GM12878 (cell line): ENCODE measurements at regions not wholly inside any gene's neighbourhood (a gene's known extent, or its start where the extent isn't known, plus 50 kb on each side); places are given as distances from the start of the nearest gene placed in this dataset.

Source experiments
- ATAC-seq: fragments of 200-7000 bp; cut with Tn5 transposase; 3 replicates; pipeline ENCODE4 v1.9.1; 2020; ENCODE audit warnings: mild to moderate bottlenecking, moderate library complexity
- BruUV-seq: library from RNA; stranded (reverse); fragments of 400-500 nt; replicated peaks from 2 replicates; lab custom pipeline; 2021; lab: Mats Ljungman, UMichigan
- CTCF ChIA-PET: fragments of 300-600 bp; sonication (Branson Sonifier 250); formaldehyde crosslinking; extraction: SDS; loops from one replicate; lab custom pipeline; 2021; ENCODE audit warnings: inconsistent platforms; lab: Yijun Ruan, JAX
- POLR2A ChIA-PET: fragments of 350-600 bp; formaldehyde crosslinking; extraction: SDS; loops from one replicate; lab custom pipeline; 2021; ENCODE audit warnings: inconsistent platforms; lab: Charles Lee
- RAD21 ChIA-PET: fragments of 300-600 bp; sonication (Branson Sonifier 250); formaldehyde crosslinking; loops from one replicate; lab custom pipeline; 2023; ENCODE audit warnings: antibody characterized with exemption; ENCODE audit not compliant: unreplicated experiment; lab: Charles Lee
- SMC1A ChIA-PET: fragments of 300-600 bp; sonication (Branson Sonifier 250); formaldehyde crosslinking; loops from one replicate; lab custom pipeline; 2023; ENCODE audit not compliant: unreplicated experiment, uncharacterized antibody; lab: Charles Lee
- DNase-seq: peaks from one replicate; pipeline ENCODE4 v3.0.0-alpha.2; 2011; ENCODE audit warnings: low read depth, low spot score
- FAIRE-seq: peaks from 3 replicates; lab custom pipeline; 2011; peaks lifted over from hg19 to GRCh38; lab: Jason Lieb, UNC
- H2AFZ ChIP-seq: 2 replicates; pipeline ENCODE4 v1.6.0; 2011; ENCODE audit warnings: low read depth, low read length, control low read depth; ENCODE audit not compliant: control insufficient read depth
- H3K27ac ChIP-seq: 2 replicates; pipeline ENCODE4 v1.5.1; 2011; ENCODE audit warnings: control low read depth; ENCODE audit not compliant: control insufficient read depth, insufficient read depth
- H3K27me3 ChIP-seq, 2 experiments: replicated peaks in 1 of 2; 2 replicates each; pipeline versions ENCODE4 v1.6.0 to v1.6.1; 2011; ENCODE audit warnings: low read length in 1 of 2; ENCODE audit not compliant: control insufficient read depth in 2 of 2, insufficient read depth in 2 of 2
- H3K36me3 ChIP-seq, 2 experiments: 2 replicates each; pipeline ENCODE4 v1.5.1; 2011; ENCODE audit warnings: low read length in 1 of 2; ENCODE audit not compliant: control insufficient read depth in 2 of 2, insufficient read depth in 2 of 2
- H3K4me1 ChIP-seq: 2 replicates; pipeline ENCODE4 v1.6.1; 2011; ENCODE audit warnings: mild to moderate bottlenecking, low read length, moderate library complexity, mixed read lengths; ENCODE audit not compliant: control insufficient read depth, insufficient read depth
- H3K4me2 ChIP-seq: 2 replicates; pipeline ENCODE4 v1.6.0; 2011; ENCODE audit warnings: control low read depth; ENCODE audit not compliant: control insufficient read depth, insufficient read depth
- H3K4me3 ChIP-seq: fragments of 200-600 bp; sonication (generic); 2 replicates; pipeline ENCODE4 v1.5.1; 2016
- H3K79me2 ChIP-seq: 2 replicates; pipeline ENCODE4 v1.6.0; 2011; ENCODE audit warnings: low read length; ENCODE audit not compliant: control insufficient read depth, insufficient read depth
- H3K9ac ChIP-seq: 2 replicates; pipeline ENCODE4 v1.8.0; 2011; ENCODE audit warnings: low read length, control low read depth, mixed read lengths; ENCODE audit not compliant: control insufficient read depth, insufficient read depth
- H3K9me3 ChIP-seq: replicated peaks from 3 replicates; pipeline ENCODE4 v1.5.1; 2011; ENCODE audit warnings: mild to moderate bottlenecking, low read length; ENCODE audit not compliant: control insufficient read depth, insufficient read depth
- H4K20me1 ChIP-seq: 2 replicates; pipeline ENCODE4 v1.6.0; 2011; ENCODE audit not compliant: control insufficient read depth, insufficient read depth
- BACH1 ChIP-seq: fragments of 450-650 bp; IDR thresholded peaks from 2 replicates; pipeline ENCODE4 v1.6.1; 2017; ENCODE audit warnings: mild to moderate bottlenecking, borderline replicate concordance
- BCL11A ChIP-seq: IDR thresholded peaks from 2 replicates; pipeline ENCODE4 v1.6.1; 2011; ENCODE audit warnings: low read depth, low read length
- EED ChIP-seq: sonication (generic); IDR thresholded peaks from 2 replicates; pipeline ENCODE4 v1.6.1; 2016; ENCODE audit warnings: antibody characterized with exemption, low read depth
- HCFC1 ChIP-seq: fragments of 150-350 bp; IDR thresholded peaks from 2 replicates; pipeline ENCODE4 v1.6.1; 2014; ENCODE audit warnings: low read length
- IKZF2 ChIP-seq, 2 experiments: fragments of 450-650 bp; IDR thresholded peaks; 2 replicates each; pipeline ENCODE4 v1.6.1; 2017; ENCODE audit warnings: mild to moderate bottlenecking in 2 of 2, moderate library complexity in 2 of 2
- MEF2A ChIP-seq: IDR thresholded peaks from 2 replicates; pipeline ENCODE4 v1.6.1; 2011; ENCODE audit warnings: low read depth, mild to moderate bottlenecking, low read length, moderate library complexity; ENCODE audit not compliant: insufficient read depth
- MEF2B ChIP-seq: fragments of 450-650 bp; IDR thresholded peaks from 2 replicates; pipeline ENCODE4 v1.6.1; 2018; ENCODE audit warnings: mild to moderate bottlenecking, moderate library complexity; ENCODE audit not compliant: partially characterized antibody, poor library complexity, severe bottlenecking
- PAX5 ChIP-seq: IDR thresholded peaks from 2 replicates; pipeline ENCODE4 v1.6.1; 2011; ENCODE audit warnings: low read depth, low read length, borderline replicate concordance
- POLR2AphosphoS5 ChIP-seq: IDR thresholded peaks from 2 replicates; pipeline ENCODE4 v1.6.1; 2011; ENCODE audit warnings: mild to moderate bottlenecking, low read length, inconsistent platforms
- RCOR1 ChIP-seq: conservative IDR thresholded peaks from 2 replicates; pipeline ENCODE4 v1.6.1; 2012; ENCODE audit warnings: low read depth, low read length, improper control_type of control experiment
- SIN3A ChIP-seq: IDR thresholded peaks from 2 replicates; pipeline ENCODE4 v1.6.1; 2012; ENCODE audit warnings: low read depth, low read length, improper control_type of control experiment
- SMAD1 ChIP-seq: fragments of 450-650 bp; IDR thresholded peaks from 2 replicates; pipeline ENCODE4 v1.6.1; 2018; ENCODE audit warnings: mild to moderate bottlenecking, low read depth; ENCODE audit not compliant: partially characterized antibody
- SMAD5 ChIP-seq: IDR thresholded peaks from 2 replicates; pipeline ENCODE4 v1.6.1; 2016; ENCODE audit warnings: antibody characterized with exemption, low read depth
- TCF12 ChIP-seq: IDR thresholded peaks from 2 replicates; pipeline ENCODE4 v1.6.1; 2011; ENCODE audit warnings: low read depth, mild to moderate bottlenecking, low read length
- TCF7 ChIP-seq: IDR thresholded peaks from 2 replicates; pipeline ENCODE4 v1.6.1; 2014; ENCODE audit warnings: antibody characterized with exemption, borderline replicate concordance
- USF1 ChIP-seq: IDR thresholded peaks from 2 replicates; pipeline ENCODE4 v1.6.1; 2011; ENCODE audit warnings: borderline replicate concordance, low read depth, mild to moderate bottlenecking, moderate library complexity, mixed read lengths, low read length; ENCODE audit not compliant: insufficient read depth; ENCODE audit errors: extremely low read length
- ZBTB40 ChIP-seq: fragments of 450-650 bp; IDR thresholded peaks from 2 replicates; pipeline ENCODE4 v1.6.1; 2016; ENCODE audit warnings: mild to moderate bottlenecking, moderate library complexity, borderline replicate concordance
- ZNF622 ChIP-seq: fragments of 450-650 bp; IDR thresholded peaks from 2 replicates; pipeline ENCODE4 v1.6.1; 2017; ENCODE audit warnings: mild to moderate bottlenecking, inconsistent platforms
- WGBS: methylation state at CpG from one replicate; pipeline ENCODE4 v1.1.6; 2016; ENCODE audit warnings: low lambda C conversion rate; ENCODE audit not compliant: insufficient replicate concordance, insufficient coverage; ENCODE audit errors: missing lambda C conversion rate; 5-methylcytosine and 5-hydroxymethylcytosine counted together
- in situ Hi-C: fragments of 300-500 bp; cut with MboI; formaldehyde crosslinking; loops from 9 replicates; pipeline ENCODE4 v1.14.3; 2018; ENCODE audit warnings: mixed read lengths
- intact Hi-C: fragments of 100-400 bp; cut with micrococcal nuclease; formaldehyde crosslinking; loops from one replicate; pipeline ENCODE4 v1.14.2; 2022; ENCODE audit not compliant: unreplicated experiment

- ChIA-PET POLR2A (no interaction called here), RAD21 (no interaction called here), SMC1A (no interaction called here)
- Histone ChIP-seq H3K27me3 (no peaks in the 10 kb centered on the region), H3K27ac (no peak overlapping the region), H3K79me2 (no peaks in the 10 kb centered on the region), H3K9me3 (no peaks in the 10 kb centered on the region), H4K20me1 (no peaks in the 10 kb centered on the region)
- no peak for FAIRE-seq
- no peak for TF ChIP-seq USF1
- no peak for TF ChIP-seq ZBTB40
- TF ChIP-seq TCF12 = no peak
- TF ChIP-seq BCL11A = no peak
- TF ChIP-seq SMAD5 = no peak
- no peak for TF ChIP-seq EED
- TF ChIP-seq PAX5 = no peak
- no peak for TF ChIP-seq POLR2AphosphoS5
- no peak for TF ChIP-seq MEF2B
- no peak for TF ChIP-seq SIN3A
- TF ChIP-seq HCFC1 = no peak
- no peak for TF ChIP-seq BACH1
- no peak for TF ChIP-seq TCF7
- no peak for TF ChIP-seq MEF2A
- TF ChIP-seq IKZF2 (IDR thresholded peaks at IDR 0.05) = no peak
- no peak for TF ChIP-seq ZNF622
- TF ChIP-seq SMAD1 = no peak
- TF ChIP-seq RCOR1 = no peak
- TF ChIP-seq, all 136 proteins: peak for 0
- in situ Hi-C loops = no loop called here
- Histone ChIP-seq H3K36me3 (no peaks in the 10 kb centered on the region), H3K4me1 (no peaks in the 10 kb centered on the region), H2AFZ (no peak overlapping the region), H3K4me2 (no peak overlapping the region), H3K4me3 (no peak overlapping the region), H3K9ac (no peak overlapping the region)
- no peak for DNase-seq
- intact Hi-C loops = no loop called here
- BruUV-seq = no TSS peak
- 54% methylated on average over 4 of the region's 4 CpGs for WGBS
- CTCF ChIA-PET = interaction anchor here (0.8 kb wide), 1 partner anchor 77 kb away, joined by 3 read pairs; no protein-coding TSS in a partner anchor
- ATAC-seq = no peak
These were observed 97.7 kb upstream of the MON1B start for GRCh38 chr16:77093309-77093708.
